Left cardiac atrium (tissue), 4 donors: ENCODE measurements at regions not wholly inside any gene's neighbourhood (a gene's known extent, or its start where the extent isn't known, plus 50 kb on each side); places are given as distances from the start of the nearest gene placed in this dataset.
"Not testable (repeated sequence)": the region's sequence is repeated elsewhere in the genome, so short reads cannot be mapped to it uniquely, and the experiment has no call there.

Experiments used
- ATAC-seq, 2 donors: fragments of 200-7000 bp; cut with Tn5 transposase; one replicate each; pipeline ENCODE4 v1.9.1; 2020; ENCODE audit warnings: mild to moderate bottlenecking in 2 of 2, moderate library complexity in 2 of 2
- DNase-seq: peaks from one replicate; pipeline ENCODE4 v3.0.0-alpha.2; 2020
- intact Hi-C, 2 donors: fragments of 100-400 bp; cut with DNase I; formaldehyde crosslinking; loops; one replicate each; pipeline versions ENCODE4 v1.14.1 to v1.15.1; 2022 to 2023
- donor health status: DM: no; HTN: yes; CAD: no.
- donor health status: DM: no; HTN: yes; CAD: no; lungs with severe emphysema.
- donor health status: DM: yes; HTN: yes; CAD: no.
- donor health status: Dilated cardiomyopathy.

- DNase-seq, result no peak
- intact Hi-C loops, result no loop called here
- no peak for ATAC-seq
Observed at GRCh38 chr2:176963568-176964287, 248.9 kb upstream of the HNRNPA3 start.

GRCh38 chr2:176967911-176968450 lies 244.6 kb upstream of the HNRNPA3 start:
- no peak for ATAC-seq
- no peak for DNase-seq
- intact Hi-C loops, result no loop called here

GRCh38 chr2:176969642-176970359 lies 242.8 kb upstream of the HNRNPA3 start:
- intact Hi-C loops, result no loop called here
- no peak for DNase-seq
- ATAC-seq, result no peak

GRCh38 chr2:176976736-176977685 lies 235.6 kb upstream of the HNRNPA3 start:
- DNase-seq (no peak), ATAC-seq (no peak)
- intact Hi-C loops, result no loop called here

- intact Hi-C loops, result no loop called here
- no peak for ATAC-seq
- no peak for DNase-seq
Observed at GRCh38 chr2:176978921-176979320, 233.7 kb upstream of the HNRNPA3 start.

- intact Hi-C loops, result no loop called here
- ATAC-seq, result no peak
Observed at GRCh38 chr2:176979981-176980710, 232.4 kb upstream of the HNRNPA3 start.

GRCh38 chr2:176984987-176985386 lies 227.6 kb upstream of the HNRNPA3 start:
- DNase-seq, result no peak
- intact Hi-C loops, result no loop called here
- ATAC-seq, result no peak

More at GRCh38 chr2:176979981-176980710, 232.4 kb upstream of the HNRNPA3 start:
- DNase-seq, result no peak

GRCh38 chr2:176985871-176986270 lies 226.7 kb upstream of the HNRNPA3 start:
- DNase-seq (no peak), ATAC-seq (no peak)
- intact Hi-C loops, result no loop called here

GRCh38 chr2:176986487-176986886 lies 226.1 kb upstream of the HNRNPA3 start:
- DNase-seq (no peak), ATAC-seq (no peak)
- intact Hi-C loops, result no loop called here

- intact Hi-C loops, result no loop called here
- DNase-seq (no peak), ATAC-seq (no peak)
Observed at GRCh38 chr2:176991411-176991810, 221.2 kb upstream of the HNRNPA3 start.

- ATAC-seq (no peak), DNase-seq (no peak)
- intact Hi-C loops, result no loop called here
Observed at GRCh38 chr2:176997074-176997791, 215.4 kb upstream of the HNRNPA3 start.

- ATAC-seq, result no peak
- DNase-seq, result no peak
- intact Hi-C loops, result no loop called here
Observed at GRCh38 chr2:176997792-176998169, 214.8 kb upstream of the HNRNPA3 start.

- DNase-seq (no peak), ATAC-seq (no peak)
- intact Hi-C loops, result no loop called here
Observed at GRCh38 chr2:176999301-176999700, 213.3 kb upstream of the HNRNPA3 start.

- intact Hi-C loops, result no loop called here
- no peak for DNase-seq
- ATAC-seq, result no peak
Observed at GRCh38 chr2:177000061-177000714, 212.4 kb upstream of the HNRNPA3 start.

GRCh38 chr2:177000715-177001072 lies 211.9 kb upstream of the HNRNPA3 start:
- intact Hi-C loops, result no loop called here
- no peak for DNase-seq
- no peak for ATAC-seq

GRCh38 chr2:177001334-177001733 lies 211.3 kb upstream of the HNRNPA3 start:
- DNase-seq, result no peak
- no peak for ATAC-seq
- intact Hi-C loops, result no loop called here

GRCh38 chr2:177002983-177003382 lies 209.6 kb upstream of the HNRNPA3 start:
- ATAC-seq (no peak), DNase-seq (no peak)
- intact Hi-C loops, result no loop called here

- DNase-seq, ATAC-seq, intact Hi-C loops: not testable (repeated sequence)
Observed at GRCh38 chr2:177007726-177008125, 204.9 kb upstream of the HNRNPA3 start.
